ENCODE measurements at regions not wholly inside any gene's neighbourhood (a gene's known extent, or its start where the extent isn't known, plus 50 kb on each side); places are given as distances from the start of the nearest gene placed in this dataset.

DNA sequence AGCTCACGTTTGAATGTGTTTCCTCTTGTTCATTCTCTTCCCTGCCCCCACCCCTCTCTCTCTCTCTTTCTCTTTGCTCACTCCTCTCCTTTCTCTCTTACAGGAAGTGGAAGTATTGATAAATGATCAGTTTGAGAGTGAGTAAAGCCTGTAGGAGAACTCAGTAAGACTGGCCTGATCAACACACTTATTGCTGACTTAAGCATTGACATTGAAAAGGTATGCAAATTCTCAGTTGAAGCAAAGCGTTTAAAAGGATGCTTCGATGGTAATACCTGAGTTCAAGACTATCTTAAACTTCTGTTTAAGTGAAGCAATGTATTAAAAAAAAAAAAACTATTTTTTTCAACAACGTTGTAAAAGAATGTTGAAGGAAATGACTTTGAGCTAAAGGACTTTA, 115.7 kb upstream of the DDX18 start:
- BruUV-seq (replicated peaks) = no TSS peak
- intact Hi-C loops (cut with micrococcal nuclease) = no loop called here
- Mint-ChIP-seq H3K27me3 (ENCODE audit: insufficient read depth, unreplicated experiment) (no peaks in the 10 kb centered on the region), H3K27ac (ENCODE audit: low read depth, unreplicated experiment) (no peak overlapping the region), H3K4me1 (ENCODE audit: insufficient read depth, unreplicated experiment) (no peaks in the 10 kb centered on the region), H3K4me3 (ENCODE audit: unreplicated experiment) (no peak overlapping the region), H3K36me3 (ENCODE audit: insufficient read depth, unreplicated experiment) (no peaks in the 10 kb centered on the region), H3K9me3 (ENCODE audit: unreplicated experiment) (no peaks in the 10 kb centered on the region)
- ChIA-PET CTCF (interaction anchor here (0.6 to 0.7 kb wide), 2 partner anchors 41 to 941 kb away, joined by 3 read pairs; no protein-coding TSS in a partner anchor), POLR2A (no interaction called here)
- TF ChIP-seq, protein P1, sequence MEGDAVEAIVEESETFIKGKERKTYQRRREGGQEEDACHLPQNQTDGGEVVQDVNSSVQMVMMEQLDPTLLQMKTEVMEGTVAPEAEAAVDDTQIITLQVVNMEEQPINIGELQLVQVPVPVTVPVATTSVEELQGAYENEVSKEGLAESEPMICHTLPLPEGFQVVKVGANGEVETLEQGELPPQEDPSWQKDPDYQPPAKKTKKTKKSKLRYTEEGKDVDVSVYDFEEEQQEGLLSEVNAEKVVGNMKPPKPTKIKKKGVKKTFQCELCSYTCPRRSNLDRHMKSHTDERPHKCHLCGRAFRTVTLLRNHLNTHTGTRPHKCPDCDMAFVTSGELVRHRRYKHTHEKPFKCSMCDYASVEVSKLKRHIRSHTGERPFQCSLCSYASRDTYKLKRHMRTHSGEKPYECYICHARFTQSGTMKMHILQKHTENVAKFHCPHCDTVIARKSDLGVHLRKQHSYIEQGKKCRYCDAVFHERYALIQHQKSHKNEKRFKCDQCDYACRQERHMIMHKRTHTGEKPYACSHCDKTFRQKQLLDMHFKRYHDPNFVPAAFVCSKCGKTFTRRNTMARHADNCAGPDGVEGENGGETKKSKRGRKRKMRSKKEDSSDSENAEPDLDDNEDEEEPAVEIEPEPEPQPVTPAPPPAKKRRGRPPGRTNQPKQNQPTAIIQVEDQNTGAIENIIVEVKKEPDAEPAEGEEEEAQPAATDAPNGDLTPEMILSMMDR (IDR thresholded peaks at IDR 0.05; ENCODE audit: unreplicated experiment) = no peak
- no peak for DNase-seq (ENCODE audit: unreplicated experiment)

GRCh38 chr2:117700471-117700870, 114.0 kb upstream of the DDX18 start:
- Mint-ChIP-seq H3K36me3 (ENCODE audit: insufficient read depth, unreplicated experiment) (no peaks in the 10 kb centered on the region), H3K4me1 (ENCODE audit: insufficient read depth, unreplicated experiment) (no peaks in the 10 kb centered on the region), H3K4me3 (ENCODE audit: unreplicated experiment) (no peak overlapping the region), H3K27me3 (ENCODE audit: insufficient read depth, unreplicated experiment) (no peaks in the 10 kb centered on the region), H3K27ac (ENCODE audit: low read depth, unreplicated experiment) (no peak overlapping the region), H3K9me3 (ENCODE audit: unreplicated experiment) (peaks cover 8% of the 10 kb centered on the region)
- ChIA-PET POLR2A (no interaction called here), CTCF (interaction anchor here (0.6 kb wide), 1 partner anchor 901 kb away, joined by 3 read pairs; no protein-coding TSS in a partner anchor)
- TF ChIP-seq, protein P1 (IDR thresholded peaks at IDR 0.05; ENCODE audit: unreplicated experiment) = no peak
- intact Hi-C loops (cut with micrococcal nuclease) = no loop called here
- DNase-seq (ENCODE audit: unreplicated experiment) = no peak
- BruUV-seq (replicated peaks) = no TSS peak

GRCh38 chr2:117701365-117701764, 113.1 kb upstream of the DDX18 start:
- no TSS peak for BruUV-seq (replicated peaks)
- CTCF ChIA-PET = no interaction called here
- no peak overlapping the region for H3K27ac Mint-ChIP-seq (ENCODE audit: low read depth, unreplicated experiment)

DNA sequence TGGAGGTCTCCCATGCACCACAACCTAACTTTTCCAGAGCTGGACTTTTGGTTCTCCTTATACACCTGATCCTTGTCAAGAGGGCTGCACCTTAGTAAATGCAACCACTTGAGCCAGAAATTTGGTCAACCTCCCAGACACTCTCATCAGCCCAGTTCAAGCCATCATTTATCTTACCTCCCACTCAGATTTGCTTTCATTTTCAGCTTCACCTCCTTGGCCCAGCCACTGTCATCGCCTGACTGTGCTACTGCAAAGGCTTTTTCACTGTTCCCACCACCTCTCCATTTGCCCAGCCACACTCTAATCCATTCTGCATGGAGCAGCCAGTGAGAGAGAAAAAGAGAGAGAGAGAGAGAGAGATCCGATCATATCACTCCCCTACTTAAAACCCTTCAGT, 112.4 kb upstream of the DDX18 start:
- ChIA-PET CTCF (no interaction called here), POLR2A (no interaction called here)
- no peak overlapping the region for H3K27ac Mint-ChIP-seq (ENCODE audit: low read depth, unreplicated experiment)
- no TSS peak for BruUV-seq (replicated peaks)
- H3K4me3 Mint-ChIP-seq (ENCODE audit: unreplicated experiment) = no peak overlapping the region
- DNase-seq (ENCODE audit: unreplicated experiment) = no peak
- TF ChIP-seq, protein P1 (IDR thresholded peaks at IDR 0.05; ENCODE audit: unreplicated experiment) = no peak
- H3K27me3 Mint-ChIP-seq (ENCODE audit: insufficient read depth, unreplicated experiment) = no peaks in the 10 kb centered on the region
- intact Hi-C loops (cut with micrococcal nuclease) = no loop called here
- no peaks in the 10 kb centered on the region for H3K36me3 Mint-ChIP-seq (ENCODE audit: insufficient read depth, unreplicated experiment)
- H3K9me3 Mint-ChIP-seq (ENCODE audit: unreplicated experiment) = peaks cover 11% of the 10 kb centered on the region
- no peaks in the 10 kb centered on the region for H3K4me1 Mint-ChIP-seq (ENCODE audit: insufficient read depth, unreplicated experiment)

More at GRCh38 chr2:117701365-117701764, 113.1 kb upstream of the DDX18 start:
- intact Hi-C loops (cut with micrococcal nuclease) = no loop called here
- POLR2A ChIA-PET = no interaction called here
- H3K4me3 Mint-ChIP-seq (ENCODE audit: unreplicated experiment) = no peak overlapping the region
- no peak for DNase-seq (ENCODE audit: unreplicated experiment)
- no peaks in the 10 kb centered on the region for H3K27me3 Mint-ChIP-seq (ENCODE audit: insufficient read depth, unreplicated experiment)
- TF ChIP-seq, protein P1 (IDR thresholded peaks at IDR 0.05; ENCODE audit: unreplicated experiment) = no peak
- peaks cover 11% of the 10 kb centered on the region for H3K9me3 Mint-ChIP-seq (ENCODE audit: unreplicated experiment)
- H3K36me3 Mint-ChIP-seq (ENCODE audit: insufficient read depth, unreplicated experiment) = no peaks in the 10 kb centered on the region
- no peaks in the 10 kb centered on the region for H3K4me1 Mint-ChIP-seq (ENCODE audit: insufficient read depth, unreplicated experiment)
